ENCODE measurements at regions not wholly inside any gene's neighbourhood (a gene's known extent, or its start where the extent isn't known, plus 50 kb on each side); places are given as distances from the start of the nearest gene placed in this dataset.
"Not testable (repeated sequence)": the region's sequence is repeated elsewhere in the genome, so short reads cannot be mapped to it uniquely, and the experiment has no call there.

- not testable (repeated sequence) for DNase-seq
Observed at GRCh38 chr4:33130662-33131061, 2410.5 kb downstream of the PCDH7 start.

GRCh38 chr4:33133723-33134122 lies 2413.6 kb downstream of the PCDH7 start:
- DNase-seq, result no peak

- DNase-seq, result no peak
Observed at GRCh38 chr4:33134366-33134765, 2414.2 kb downstream of the PCDH7 start.

- no peak for DNase-seq
Observed at GRCh38 chr4:33149658-33150524, 2429.7 kb downstream of the PCDH7 start.

GRCh38 chr4:33150525-33150910 lies 2430.3 kb downstream of the PCDH7 start:
- no peak for DNase-seq

DNA sequence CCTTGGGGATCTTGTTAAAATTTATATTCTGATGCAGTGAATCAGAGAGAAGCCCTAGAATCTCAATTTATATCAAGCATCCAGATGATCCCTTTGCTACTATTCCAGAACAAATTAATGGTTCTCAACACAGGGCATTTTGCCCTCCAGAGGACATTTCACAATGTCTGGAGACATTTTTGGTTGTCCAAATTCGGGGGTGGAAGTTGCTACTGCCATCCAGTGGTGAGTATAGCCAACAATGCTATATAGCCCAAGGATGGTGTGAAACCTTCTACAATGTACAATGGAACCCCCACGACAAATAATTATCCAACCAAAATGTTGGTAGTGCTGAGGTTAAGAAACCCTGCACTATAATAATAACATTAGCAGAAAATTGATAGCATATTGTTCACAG lies 2440.0 kb downstream of the PCDH7 start:
- DNase-seq, result no peak

- no peak for DNase-seq
Observed at GRCh38 chr4:33161202-33161601, 2441.0 kb downstream of the PCDH7 start.

DNA sequence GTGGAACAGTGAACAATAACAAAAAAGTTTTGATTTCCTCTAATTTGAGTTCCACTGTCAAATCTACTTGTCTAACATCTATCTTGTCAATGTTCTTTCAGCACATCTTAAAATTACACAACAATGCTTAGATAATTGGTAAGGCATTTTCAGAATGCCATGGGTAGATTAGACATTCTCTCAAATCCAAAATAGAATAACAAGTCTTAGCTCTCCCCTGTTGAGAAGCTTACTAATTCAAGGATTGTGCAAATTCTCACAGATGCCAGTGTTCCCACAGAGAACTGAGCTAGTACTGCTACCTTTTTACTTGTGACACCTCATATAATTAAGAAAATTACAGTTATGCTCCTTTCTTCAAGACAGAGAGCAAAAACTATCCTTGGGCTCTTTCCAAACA lies 2442.0 kb downstream of the PCDH7 start:
- DNase-seq, result no peak

DNA sequence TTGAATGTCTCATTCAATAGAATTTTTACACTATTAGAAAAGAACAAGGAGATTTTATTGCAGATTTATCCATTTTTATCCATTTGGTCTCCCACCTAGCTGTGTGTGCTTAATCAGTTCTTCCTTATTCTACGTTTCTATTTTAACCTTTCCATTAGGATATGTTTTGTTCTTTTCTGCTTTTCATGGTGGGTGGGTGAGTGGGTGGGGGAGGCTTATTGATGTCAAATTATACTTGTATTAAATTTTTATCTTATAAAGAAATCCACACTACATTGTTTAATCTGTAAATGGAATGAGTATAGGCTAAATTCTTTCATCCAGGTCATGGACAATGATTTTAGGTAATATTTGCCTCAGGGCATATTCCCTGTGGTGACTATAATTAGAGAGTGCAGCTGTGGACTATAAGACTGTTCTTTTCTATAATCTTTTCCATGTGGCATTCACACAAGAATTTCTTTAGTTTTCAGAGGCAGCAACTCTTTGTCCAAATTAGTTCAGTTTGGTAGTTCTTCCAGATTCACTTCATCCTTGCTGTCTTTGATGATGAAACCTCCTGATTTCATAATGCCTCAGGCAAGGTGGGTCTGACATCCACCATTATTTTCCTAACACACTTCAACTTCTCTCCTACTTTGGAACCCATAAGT lies 2451.8 kb downstream of the PCDH7 start:
- no peak for DNase-seq

GRCh38 chr4:33176566-33176965 lies 2456.4 kb downstream of the PCDH7 start:
- peak; percentile 48 for DNase-seq

GRCh38 chr4:33184657-33185290 lies 2464.6 kb downstream of the PCDH7 start:
- DNase-seq, result no peak

- DNase-seq, result no peak
Observed at GRCh38 chr4:33187035-33187434, 2466.9 kb downstream of the PCDH7 start.

DNA sequence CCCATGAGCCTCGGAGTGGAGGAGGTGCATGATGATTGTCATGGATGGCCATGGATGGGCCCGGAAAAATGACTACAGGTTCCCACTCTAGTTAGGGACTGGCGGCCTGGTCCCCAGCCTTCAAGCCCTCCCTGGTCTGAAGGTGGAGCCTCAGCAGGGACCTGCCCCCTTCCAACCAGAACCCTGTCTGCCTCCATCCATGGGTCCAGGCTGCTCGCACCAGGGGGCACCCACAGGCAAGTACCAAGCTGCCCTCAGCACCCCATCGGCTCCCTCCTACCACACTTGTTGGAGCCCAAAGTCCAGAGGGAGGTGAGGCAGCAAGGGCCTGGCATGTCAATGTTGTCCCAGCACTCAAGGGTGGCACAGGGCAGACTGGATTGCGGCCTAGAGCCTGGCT lies 2468.6 kb downstream of the PCDH7 start:
- DNase-seq, result no peak

DNA sequence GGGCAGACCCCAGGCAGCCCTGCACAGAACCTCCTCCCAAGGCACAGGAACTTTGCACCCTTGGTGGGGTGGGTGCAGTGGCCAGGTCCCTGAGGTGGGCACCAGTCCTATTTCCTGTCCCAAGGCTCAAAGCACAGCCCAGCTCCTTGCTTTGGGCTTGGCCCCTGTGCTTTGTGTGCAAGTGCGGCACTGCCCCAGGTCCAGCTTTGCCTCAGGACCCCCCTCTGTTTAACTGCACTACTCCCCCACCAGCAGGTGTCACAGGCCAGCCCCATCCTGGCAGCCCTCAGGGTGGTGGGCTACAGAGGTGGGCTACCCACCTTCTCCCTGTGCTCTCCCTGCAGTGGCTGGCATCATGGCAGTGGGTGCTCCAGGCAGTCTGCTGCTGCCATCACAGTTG lies 2469.0 kb downstream of the PCDH7 start:
- DNase-seq, result no peak

GRCh38 chr4:33193109-33193508 lies 2472.9 kb downstream of the PCDH7 start:
- no peak for DNase-seq

- no peak for DNase-seq
Observed at GRCh38 chr4:33200377-33200776, 2480.2 kb downstream of the PCDH7 start.

DNA sequence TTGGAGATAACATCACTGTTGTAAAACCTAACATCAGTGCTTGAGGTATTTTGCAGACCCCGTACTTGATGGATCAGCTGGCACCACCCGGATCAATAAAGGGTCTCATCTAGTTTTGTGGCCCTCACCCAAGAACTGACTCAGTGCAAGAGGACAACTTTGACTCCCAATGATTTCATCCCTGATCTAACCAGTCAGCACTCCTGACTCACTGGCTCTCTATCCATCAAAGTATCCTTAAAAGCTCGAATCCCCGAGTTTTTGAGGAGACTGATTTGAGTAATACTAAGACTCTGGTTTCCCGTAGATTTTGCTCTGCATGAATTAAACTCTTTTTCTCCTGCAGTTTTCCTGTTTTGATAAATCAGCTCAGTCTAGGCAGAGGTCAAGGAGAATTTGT lies 2498.1 kb downstream of the PCDH7 start:
- DNase-seq, result no peak

GRCh38 chr4:33226133-33226532 lies 2506.0 kb downstream of the PCDH7 start:
- no peak for DNase-seq

DNA sequence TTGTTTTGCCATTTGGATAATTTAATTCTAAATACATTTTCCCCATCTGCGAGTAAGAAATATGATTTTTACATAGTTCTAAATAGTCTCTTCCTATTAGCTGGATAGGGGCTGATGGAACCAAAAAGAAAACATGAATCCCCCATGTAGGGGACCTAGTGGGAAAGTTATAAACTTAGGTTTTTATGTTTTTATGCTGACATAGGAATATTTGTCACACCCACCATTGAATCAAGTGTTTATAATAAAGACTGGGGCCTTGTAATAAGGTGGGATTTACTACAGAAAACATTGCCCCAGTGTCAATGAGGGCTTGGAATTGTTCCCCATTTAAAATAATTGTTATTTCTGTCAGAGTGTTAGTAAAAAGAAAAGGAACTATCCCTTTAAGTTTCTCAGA lies 2506.6 kb downstream of the PCDH7 start:
- DNase-seq, result no peak

- DNase-seq, result no peak
Observed at GRCh38 chr4:33255094-33255493, 2534.9 kb downstream of the PCDH7 start.

DNA sequence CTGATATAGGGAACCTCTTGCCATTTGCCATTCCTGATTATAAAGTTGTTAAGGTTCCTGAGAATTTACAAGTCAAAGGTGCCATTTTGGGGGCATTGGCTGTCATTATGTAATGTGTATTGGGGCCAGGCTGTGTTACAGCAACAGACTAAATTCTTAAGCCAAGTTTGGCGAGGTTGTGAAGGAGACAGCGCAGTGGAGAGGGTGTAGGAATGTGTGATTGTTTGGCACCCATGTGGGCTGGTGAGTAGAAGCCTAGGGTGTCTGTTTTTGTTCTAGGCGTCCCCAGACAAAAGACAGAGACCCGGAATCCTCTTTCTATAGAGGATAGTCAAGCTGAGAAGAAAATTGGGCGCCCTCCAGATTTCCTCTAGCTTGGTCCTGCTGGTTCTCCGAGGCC lies 2535.3 kb downstream of the PCDH7 start:
- no peak for DNase-seq

DNA sequence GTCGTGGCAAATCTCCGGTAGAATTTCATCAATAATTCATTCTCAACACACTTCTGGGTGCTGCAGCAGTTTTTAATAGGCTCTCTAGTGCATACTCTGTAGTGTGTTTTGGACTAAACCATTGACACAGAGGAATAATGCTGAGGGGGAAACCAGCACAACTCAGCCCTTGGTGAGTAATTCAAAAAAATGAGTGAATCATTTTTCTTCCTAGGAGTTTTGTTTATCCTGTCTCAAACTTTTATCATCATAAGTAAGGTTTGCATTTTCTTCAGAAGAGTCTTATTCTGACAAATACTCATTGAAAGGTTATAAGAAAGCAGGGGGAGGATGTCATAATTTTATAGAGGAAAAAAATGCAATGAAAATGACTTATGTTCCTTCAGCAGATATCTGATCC lies 2542.7 kb downstream of the PCDH7 start:
- DNase-seq, result no peak

- DNase-seq, result no peak
Observed at GRCh38 chr4:33268776-33269175, 2548.6 kb downstream of the PCDH7 start.

- DNase-seq, result no peak
Observed at GRCh38 chr4:33270403-33270802, 2550.2 kb downstream of the PCDH7 start.

Data from NCI-H446 treated with DMSO at 0.1 percent for 48 hours (cell line).